ENCODE measurements at regions not wholly inside any gene's neighbourhood (a gene's known extent, or its start where the extent isn't known, plus 50 kb on each side); places are given as distances from the start of the nearest gene placed in this dataset.
"Not testable (repeated sequence)": the region's sequence is repeated elsewhere in the genome, so short reads cannot be mapped to it uniquely, and the experiment has no call there.

DNA sequence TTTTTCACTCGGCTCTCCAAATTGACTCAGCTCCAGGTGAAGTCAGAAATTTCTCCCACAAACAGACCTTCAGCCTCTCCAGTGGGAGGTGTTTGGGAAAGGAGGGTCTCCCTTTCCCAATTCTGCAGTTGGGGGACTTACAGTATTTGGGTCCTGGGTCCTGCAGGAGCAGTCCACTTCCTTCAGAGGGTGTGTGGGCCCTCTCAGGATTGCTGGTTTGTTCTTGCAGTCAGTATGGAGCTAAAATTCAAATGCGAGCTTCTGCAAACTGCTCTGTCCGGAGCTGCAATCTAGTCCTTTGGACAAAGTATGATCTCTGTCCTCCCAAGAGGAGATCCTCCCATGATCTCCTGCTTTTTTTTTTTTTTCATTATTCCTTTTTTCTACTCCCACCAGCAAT, 87.9 kb upstream of the MSTN start:
- Mint-ChIP-seq H3K27ac (ENCODE audit: low read depth, unreplicated experiment) (no peak overlapping the region), H3K36me3 (ENCODE audit: insufficient read depth, unreplicated experiment) (peaks cover 1% of the 10 kb centered on the region), H3K4me3 (ENCODE audit: unreplicated experiment) (no peak overlapping the region), H3K9me3 (ENCODE audit: unreplicated experiment) (peaks cover 13% of the 10 kb centered on the region), H3K4me1 (ENCODE audit: insufficient read depth, unreplicated experiment) (no peaks in the 10 kb centered on the region), H3K27me3 (ENCODE audit: insufficient read depth, unreplicated experiment) (no peaks in the 10 kb centered on the region)
- ChIA-PET POLR2A (no interaction called here), CTCF (interaction anchor here (0.6 kb wide), 1 partner anchor 429 kb away, joined by 6 read pairs; no protein-coding TSS in a partner anchor)
- no peak for DNase-seq (ENCODE audit: unreplicated experiment)
- BruUV-seq (replicated peaks), result no TSS peak
- TF ChIP-seq, protein P1, sequence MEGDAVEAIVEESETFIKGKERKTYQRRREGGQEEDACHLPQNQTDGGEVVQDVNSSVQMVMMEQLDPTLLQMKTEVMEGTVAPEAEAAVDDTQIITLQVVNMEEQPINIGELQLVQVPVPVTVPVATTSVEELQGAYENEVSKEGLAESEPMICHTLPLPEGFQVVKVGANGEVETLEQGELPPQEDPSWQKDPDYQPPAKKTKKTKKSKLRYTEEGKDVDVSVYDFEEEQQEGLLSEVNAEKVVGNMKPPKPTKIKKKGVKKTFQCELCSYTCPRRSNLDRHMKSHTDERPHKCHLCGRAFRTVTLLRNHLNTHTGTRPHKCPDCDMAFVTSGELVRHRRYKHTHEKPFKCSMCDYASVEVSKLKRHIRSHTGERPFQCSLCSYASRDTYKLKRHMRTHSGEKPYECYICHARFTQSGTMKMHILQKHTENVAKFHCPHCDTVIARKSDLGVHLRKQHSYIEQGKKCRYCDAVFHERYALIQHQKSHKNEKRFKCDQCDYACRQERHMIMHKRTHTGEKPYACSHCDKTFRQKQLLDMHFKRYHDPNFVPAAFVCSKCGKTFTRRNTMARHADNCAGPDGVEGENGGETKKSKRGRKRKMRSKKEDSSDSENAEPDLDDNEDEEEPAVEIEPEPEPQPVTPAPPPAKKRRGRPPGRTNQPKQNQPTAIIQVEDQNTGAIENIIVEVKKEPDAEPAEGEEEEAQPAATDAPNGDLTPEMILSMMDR (IDR thresholded peaks at IDR 0.05; ENCODE audit: unreplicated experiment), result no peak
- intact Hi-C loops (cut with micrococcal nuclease), result no loop called here

DNA sequence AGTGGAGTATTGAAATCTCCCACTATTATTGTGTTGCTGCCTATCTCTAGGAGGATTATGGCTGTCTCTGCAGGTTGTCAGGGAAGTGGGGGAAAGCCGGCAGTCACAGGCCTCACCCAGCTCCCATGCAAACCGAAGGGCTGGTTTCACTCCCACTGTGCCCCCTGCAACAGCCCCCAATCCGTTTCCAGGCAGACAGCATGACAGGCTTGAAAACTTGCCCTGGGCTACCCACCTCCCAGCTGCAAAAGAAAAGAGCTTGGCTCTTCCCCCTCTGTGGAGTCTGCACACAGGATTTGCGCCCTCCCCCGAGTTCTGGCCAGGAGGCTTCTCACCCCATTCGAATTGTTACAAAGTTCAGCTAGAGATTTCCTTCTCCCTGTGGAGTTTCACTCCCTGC, 87.4 kb upstream of the MSTN start:
- intact Hi-C loops (cut with micrococcal nuclease), result no loop called here
- H3K4me3 Mint-ChIP-seq (ENCODE audit: unreplicated experiment), result no peak overlapping the region
- no peaks in the 10 kb centered on the region for H3K27me3 Mint-ChIP-seq (ENCODE audit: insufficient read depth, unreplicated experiment)
- peaks cover 13% of the 10 kb centered on the region for H3K9me3 Mint-ChIP-seq (ENCODE audit: unreplicated experiment)
- no peak for DNase-seq (ENCODE audit: unreplicated experiment)
- CTCF ChIA-PET, result interaction anchor here (0.6 kb wide), 1 partner anchor 428 kb away, joined by 6 read pairs; no protein-coding TSS in a partner anchor
- BruUV-seq (replicated peaks), result no TSS peak
- no peaks in the 10 kb centered on the region for H3K36me3 Mint-ChIP-seq (ENCODE audit: insufficient read depth, unreplicated experiment)
- H3K4me1 Mint-ChIP-seq (ENCODE audit: insufficient read depth, unreplicated experiment), result no peaks in the 10 kb centered on the region
- H3K27ac Mint-ChIP-seq (ENCODE audit: low read depth, unreplicated experiment), result no peak overlapping the region
- TF ChIP-seq, protein P1 (IDR thresholded peaks at IDR 0.05; ENCODE audit: unreplicated experiment), result no peak
- POLR2A ChIA-PET, result interaction anchor here (0.6 kb wide), 1 partner anchor 544 kb away, joined by 3 read pairs; no protein-coding TSS in a partner anchor

DNA sequence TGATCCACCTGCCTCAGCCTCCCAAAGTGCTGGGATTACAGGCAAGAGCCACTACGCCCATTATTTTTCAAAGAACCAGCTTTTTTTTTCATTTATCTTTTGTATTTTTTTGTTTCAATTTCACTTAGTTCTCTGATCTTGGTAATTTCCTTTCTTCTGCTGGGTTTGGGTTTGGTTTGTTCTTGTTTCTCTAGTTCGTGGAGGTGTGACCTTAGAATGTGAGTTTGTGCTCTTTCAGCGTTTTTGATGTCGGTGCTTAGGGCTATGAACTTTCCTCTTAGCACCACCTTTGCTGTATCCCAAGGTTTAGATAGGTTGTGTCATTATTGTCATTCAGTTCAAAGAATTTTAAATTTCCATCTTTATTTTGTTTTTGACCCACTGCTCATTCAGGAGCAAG, 86.7 kb upstream of the MSTN start:
- Mint-ChIP-seq H3K4me1 (ENCODE audit: insufficient read depth, unreplicated experiment) (no peaks in the 10 kb centered on the region), H3K4me3 (ENCODE audit: unreplicated experiment) (no peak overlapping the region), H3K9me3 (ENCODE audit: unreplicated experiment) (peaks cover 13% of the 10 kb centered on the region), H3K36me3 (ENCODE audit: insufficient read depth, unreplicated experiment) (no peaks in the 10 kb centered on the region), H3K27ac (ENCODE audit: low read depth, unreplicated experiment) (no peak overlapping the region), H3K27me3 (ENCODE audit: insufficient read depth, unreplicated experiment) (no peaks in the 10 kb centered on the region)
- CTCF ChIA-PET, result interaction anchor here (0.6 kb wide), 1 partner anchor 165 kb away, joined by 3 read pairs; no protein-coding TSS in a partner anchor
- no peak for DNase-seq (ENCODE audit: unreplicated experiment)
- intact Hi-C loops (cut with micrococcal nuclease), result no loop called here
- BruUV-seq (replicated peaks), result no TSS peak
- TF ChIP-seq, protein P1 (IDR thresholded peaks at IDR 0.05; ENCODE audit: unreplicated experiment), result no peak
- POLR2A ChIA-PET, result no interaction called here

DNA sequence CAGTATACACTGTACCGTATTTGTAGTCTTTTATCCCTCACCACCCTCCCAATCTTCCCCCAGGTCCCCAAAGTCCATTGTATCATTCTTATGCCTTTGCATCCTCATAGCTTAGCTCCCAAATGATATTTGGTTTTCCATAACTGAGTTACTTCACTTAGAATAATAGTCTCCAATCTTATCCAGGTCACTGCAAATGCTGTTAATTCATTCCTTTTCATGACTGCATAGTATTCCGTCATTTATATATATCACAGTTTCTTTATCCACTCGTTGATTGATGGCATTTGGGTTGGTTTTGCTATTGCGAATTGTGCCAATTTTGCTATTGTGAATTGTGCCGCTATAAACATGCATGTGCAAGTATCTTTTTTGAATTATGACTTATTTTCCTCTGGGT, 83.6 kb upstream of the MSTN start:
- intact Hi-C loops (cut with micrococcal nuclease); BruUV-seq (replicated peaks); DNase-seq (ENCODE audit: unreplicated experiment); H3K4me3 Mint-ChIP-seq (ENCODE audit: unreplicated experiment); H3K36me3 Mint-ChIP-seq (ENCODE audit: insufficient read depth, unreplicated experiment); H3K27ac Mint-ChIP-seq (ENCODE audit: low read depth, unreplicated experiment); H3K27me3 Mint-ChIP-seq (ENCODE audit: insufficient read depth, unreplicated experiment); H3K4me1 Mint-ChIP-seq (ENCODE audit: insufficient read depth, unreplicated experiment): not testable (repeated sequence)
- ChIA-PET POLR2A (interaction anchor here (0.6 kb wide), 1 partner anchor 64 kb away, joined by 3 read pairs; no protein-coding TSS in a partner anchor), CTCF (interaction anchor here (0.6 kb wide), 2 partner anchors 14 to 711 kb away, joined by 3 to 4 read pairs; no protein-coding TSS in a partner anchor)
- H3K9me3 Mint-ChIP-seq (ENCODE audit: unreplicated experiment), result peaks cover 25% of the 10 kb centered on the region

DNA sequence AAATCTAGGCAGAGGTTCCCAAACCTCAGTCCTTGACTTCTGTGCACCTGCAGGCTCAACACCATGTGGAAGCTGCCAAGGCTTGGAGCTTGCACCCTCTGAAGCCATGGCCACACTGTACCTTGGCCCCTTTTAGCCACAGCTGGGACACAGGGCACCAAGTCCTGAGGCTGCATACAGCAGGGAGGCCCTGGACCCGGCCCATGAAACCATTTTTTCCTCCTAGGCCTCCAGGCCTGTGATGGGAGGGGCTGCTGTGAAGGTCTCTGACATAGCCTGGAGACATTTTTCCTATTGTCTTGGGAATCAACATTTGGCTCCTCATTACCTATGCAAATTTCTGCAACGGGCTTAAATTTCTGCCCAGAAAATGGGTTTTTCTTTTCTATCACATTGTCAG, 77.9 kb upstream of the MSTN start:
- H3K27me3 Mint-ChIP-seq (ENCODE audit: insufficient read depth, unreplicated experiment); DNase-seq (ENCODE audit: unreplicated experiment); intact Hi-C loops (cut with micrococcal nuclease); H3K27ac Mint-ChIP-seq (ENCODE audit: low read depth, unreplicated experiment); H3K4me3 Mint-ChIP-seq (ENCODE audit: unreplicated experiment); BruUV-seq (replicated peaks); CTCF ChIA-PET; H3K4me1 Mint-ChIP-seq (ENCODE audit: insufficient read depth, unreplicated experiment); POLR2A ChIA-PET; H3K36me3 Mint-ChIP-seq (ENCODE audit: insufficient read depth, unreplicated experiment): not testable (repeated sequence)
- H3K9me3 Mint-ChIP-seq (ENCODE audit: unreplicated experiment), result peaks cover 16% of the 10 kb centered on the region
